ENCODE measurements at regions not wholly inside any gene's neighbourhood (a gene's known extent, or its start where the extent isn't known, plus 50 kb on each side); places are given as distances from the start of the nearest gene placed in this dataset.

- Mint-ChIP-seq H3K4me3 (no peak overlapping the region), H3K36me3 (ENCODE audit: low read depth) (no peaks in the 10 kb centered on the region), H3K27me3 (ENCODE audit: insufficient read depth, low read depth, poor library complexity) (no peaks in the 10 kb centered on the region), H3K9me3 (peaks cover 6% of the 10 kb centered on the region; the same call in 2 of the 3 replicates), H3K4me1 (no peaks in the 10 kb centered on the region), H3K27ac (no peak overlapping the region)
- Histone ChIP-seq H3K27ac (ENCODE audit: low read depth) (no peak overlapping the region), H3K27me3 (ENCODE audit: insufficient read depth) (no peaks in the 10 kb centered on the region), H4K20me1 (replicated peaks; ENCODE audit: insufficient read depth) (no peaks in the 10 kb centered on the region), H3K36me3 (ENCODE audit: insufficient read depth) (no peaks in the 10 kb centered on the region), H3K4me2 (no peak overlapping the region), H2AFZ (no peak overlapping the region), H3K9me2 (ENCODE audit: insufficient read depth) (no peaks in the 10 kb centered on the region), H3K79me2 (replicated peaks; ENCODE audit: insufficient read depth) (no peaks in the 10 kb centered on the region), H3K4me3 (no peak overlapping the region), H3F3A (replicated peaks; ENCODE audit: low read depth) (no peaks in the 10 kb centered on the region), H3K4me1 (ENCODE audit: insufficient read depth) (no peaks in the 10 kb centered on the region)
- DNase-seq (ENCODE audit: low spot score), result no peak
- no peak for TF ChIP-seq EZH2phosphoT487 (IDR thresholded peaks at IDR 0.05; ENCODE audit: unreplicated experiment)
- TF ChIP-seq, protein P1, sequence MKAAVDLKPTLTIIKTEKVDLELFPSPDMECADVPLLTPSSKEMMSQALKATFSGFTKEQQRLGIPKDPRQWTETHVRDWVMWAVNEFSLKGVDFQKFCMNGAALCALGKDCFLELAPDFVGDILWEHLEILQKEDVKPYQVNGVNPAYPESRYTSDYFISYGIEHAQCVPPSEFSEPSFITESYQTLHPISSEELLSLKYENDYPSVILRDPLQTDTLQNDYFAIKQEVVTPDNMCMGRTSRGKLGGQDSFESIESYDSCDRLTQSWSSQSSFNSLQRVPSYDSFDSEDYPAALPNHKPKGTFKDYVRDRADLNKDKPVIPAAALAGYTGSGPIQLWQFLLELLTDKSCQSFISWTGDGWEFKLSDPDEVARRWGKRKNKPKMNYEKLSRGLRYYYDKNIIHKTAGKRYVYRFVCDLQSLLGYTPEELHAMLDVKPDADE (IDR thresholded peaks at IDR 0.05), result no peak
- TF ChIP-seq ZNF462 (CRISPR knock-in tag; IDR thresholded peaks at IDR 0.05), result no peak
- no peak for TF ChIP-seq STAT1 (IDR thresholded peaks at IDR 0.05; ENCODE audit: unreplicated experiment)
- TF ChIP-seq ZNF331 (CRISPR knock-in tag; IDR thresholded peaks at IDR 0.05; ENCODE audit: low read depth), result no peak
- TF ChIP-seq NANOG (IDR thresholded peaks at IDR 0.05; ENCODE audit: borderline replicate concordance), result no peak
- no peak for TF ChIP-seq POLR2AphosphoS5 (IDR thresholded peaks at IDR 0.05; ENCODE audit: low read depth)
- no peak for TF ChIP-seq EZH2 (IDR thresholded peaks at IDR 0.05; ENCODE audit: low read depth, unreplicated experiment)
- TF ChIP-seq CREB1 (CRISPR knock-in tag; IDR thresholded peaks at IDR 0.05; ENCODE audit: low read depth), result no peak
- TF ChIP-seq, protein P2, sequence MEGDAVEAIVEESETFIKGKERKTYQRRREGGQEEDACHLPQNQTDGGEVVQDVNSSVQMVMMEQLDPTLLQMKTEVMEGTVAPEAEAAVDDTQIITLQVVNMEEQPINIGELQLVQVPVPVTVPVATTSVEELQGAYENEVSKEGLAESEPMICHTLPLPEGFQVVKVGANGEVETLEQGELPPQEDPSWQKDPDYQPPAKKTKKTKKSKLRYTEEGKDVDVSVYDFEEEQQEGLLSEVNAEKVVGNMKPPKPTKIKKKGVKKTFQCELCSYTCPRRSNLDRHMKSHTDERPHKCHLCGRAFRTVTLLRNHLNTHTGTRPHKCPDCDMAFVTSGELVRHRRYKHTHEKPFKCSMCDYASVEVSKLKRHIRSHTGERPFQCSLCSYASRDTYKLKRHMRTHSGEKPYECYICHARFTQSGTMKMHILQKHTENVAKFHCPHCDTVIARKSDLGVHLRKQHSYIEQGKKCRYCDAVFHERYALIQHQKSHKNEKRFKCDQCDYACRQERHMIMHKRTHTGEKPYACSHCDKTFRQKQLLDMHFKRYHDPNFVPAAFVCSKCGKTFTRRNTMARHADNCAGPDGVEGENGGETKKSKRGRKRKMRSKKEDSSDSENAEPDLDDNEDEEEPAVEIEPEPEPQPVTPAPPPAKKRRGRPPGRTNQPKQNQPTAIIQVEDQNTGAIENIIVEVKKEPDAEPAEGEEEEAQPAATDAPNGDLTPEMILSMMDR (conservative IDR thresholded peaks at IDR 0.05; ENCODE audit: low read depth in 2 of 2), result no peak
- TF ChIP-seq, protein P3, sequence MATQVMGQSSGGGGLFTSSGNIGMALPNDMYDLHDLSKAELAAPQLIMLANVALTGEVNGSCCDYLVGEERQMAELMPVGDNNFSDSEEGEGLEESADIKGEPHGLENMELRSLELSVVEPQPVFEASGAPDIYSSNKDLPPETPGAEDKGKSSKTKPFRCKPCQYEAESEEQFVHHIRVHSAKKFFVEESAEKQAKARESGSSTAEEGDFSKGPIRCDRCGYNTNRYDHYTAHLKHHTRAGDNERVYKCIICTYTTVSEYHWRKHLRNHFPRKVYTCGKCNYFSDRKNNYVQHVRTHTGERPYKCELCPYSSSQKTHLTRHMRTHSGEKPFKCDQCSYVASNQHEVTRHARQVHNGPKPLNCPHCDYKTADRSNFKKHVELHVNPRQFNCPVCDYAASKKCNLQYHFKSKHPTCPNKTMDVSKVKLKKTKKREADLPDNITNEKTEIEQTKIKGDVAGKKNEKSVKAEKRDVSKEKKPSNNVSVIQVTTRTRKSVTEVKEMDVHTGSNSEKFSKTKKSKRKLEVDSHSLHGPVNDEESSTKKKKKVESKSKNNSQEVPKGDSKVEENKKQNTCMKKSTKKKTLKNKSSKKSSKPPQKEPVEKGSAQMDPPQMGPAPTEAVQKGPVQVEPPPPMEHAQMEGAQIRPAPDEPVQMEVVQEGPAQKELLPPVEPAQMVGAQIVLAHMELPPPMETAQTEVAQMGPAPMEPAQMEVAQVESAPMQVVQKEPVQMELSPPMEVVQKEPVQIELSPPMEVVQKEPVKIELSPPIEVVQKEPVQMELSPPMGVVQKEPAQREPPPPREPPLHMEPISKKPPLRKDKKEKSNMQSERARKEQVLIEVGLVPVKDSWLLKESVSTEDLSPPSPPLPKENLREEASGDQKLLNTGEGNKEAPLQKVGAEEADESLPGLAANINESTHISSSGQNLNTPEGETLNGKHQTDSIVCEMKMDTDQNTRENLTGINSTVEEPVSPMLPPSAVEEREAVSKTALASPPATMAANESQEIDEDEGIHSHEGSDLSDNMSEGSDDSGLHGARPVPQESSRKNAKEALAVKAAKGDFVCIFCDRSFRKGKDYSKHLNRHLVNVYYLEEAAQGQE (IDR thresholded peaks at IDR 0.05; ENCODE audit: unreplicated experiment), result no peak
- TF ChIP-seq ZNF114 (CRISPR knock-in tag; IDR thresholded peaks at IDR 0.05), result no peak
- TF ChIP-seq JUNB (IDR thresholded peaks at IDR 0.05; ENCODE audit: unreplicated experiment), result no peak
- ATAC-seq, result no peak
These were observed 1303.5 kb downstream of the EFNB2 start for GRCh38 chr13:105232006-105232405.

Measured in GM23338 (cell line).